ENCODE measurements at regions not wholly inside any gene's neighbourhood (a gene's known extent, or its start where the extent isn't known, plus 50 kb on each side); places are given as distances from the start of the nearest gene placed in this dataset.
"Not testable (repeated sequence)": the region's sequence is repeated elsewhere in the genome, so short reads cannot be mapped to it uniquely, and the experiment has no call there.

DNA sequence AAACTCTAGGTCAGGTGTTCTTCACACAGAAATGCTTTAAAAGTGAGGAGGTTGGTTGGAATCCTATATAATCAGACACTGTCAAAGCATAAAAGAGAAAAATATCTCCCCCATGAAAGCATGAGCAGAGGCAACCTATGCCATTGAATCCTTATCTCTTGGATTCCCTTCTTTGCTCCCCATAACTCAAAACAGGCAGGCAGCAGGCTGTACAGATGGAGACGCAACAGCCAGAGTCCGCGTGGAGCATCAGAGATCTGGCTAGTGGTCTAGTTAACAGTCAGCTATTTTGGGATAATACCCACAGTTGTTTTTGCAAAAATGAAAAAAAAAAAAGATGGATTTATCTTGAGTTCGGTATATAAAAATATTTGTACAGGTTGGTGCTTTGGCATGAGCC lies 490.0 kb upstream of the TENM3 start:
- intact Hi-C loops (cut with micrococcal nuclease): no loop called here

DNA sequence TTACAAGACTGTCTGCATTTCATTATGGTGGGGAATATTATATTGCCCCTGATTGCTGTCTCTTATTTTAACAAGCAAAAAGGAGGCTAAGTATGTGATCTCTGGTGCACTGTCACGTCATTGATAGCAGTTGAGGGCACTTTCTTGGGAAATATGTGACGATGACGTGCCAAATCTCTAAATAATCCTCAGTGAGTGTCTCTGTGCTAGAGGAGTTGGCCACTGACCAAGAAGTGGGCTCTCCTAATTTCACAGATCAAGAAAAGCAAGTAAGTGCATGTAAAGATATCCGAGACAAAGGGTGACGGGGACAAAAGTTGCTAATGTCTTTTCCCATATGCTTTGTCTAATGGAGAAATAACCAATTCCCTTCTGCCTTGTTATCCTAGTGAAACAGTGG lies 487.4 kb upstream of the TENM3 start:
- intact Hi-C loops (cut with micrococcal nuclease): no loop called here

DNA sequence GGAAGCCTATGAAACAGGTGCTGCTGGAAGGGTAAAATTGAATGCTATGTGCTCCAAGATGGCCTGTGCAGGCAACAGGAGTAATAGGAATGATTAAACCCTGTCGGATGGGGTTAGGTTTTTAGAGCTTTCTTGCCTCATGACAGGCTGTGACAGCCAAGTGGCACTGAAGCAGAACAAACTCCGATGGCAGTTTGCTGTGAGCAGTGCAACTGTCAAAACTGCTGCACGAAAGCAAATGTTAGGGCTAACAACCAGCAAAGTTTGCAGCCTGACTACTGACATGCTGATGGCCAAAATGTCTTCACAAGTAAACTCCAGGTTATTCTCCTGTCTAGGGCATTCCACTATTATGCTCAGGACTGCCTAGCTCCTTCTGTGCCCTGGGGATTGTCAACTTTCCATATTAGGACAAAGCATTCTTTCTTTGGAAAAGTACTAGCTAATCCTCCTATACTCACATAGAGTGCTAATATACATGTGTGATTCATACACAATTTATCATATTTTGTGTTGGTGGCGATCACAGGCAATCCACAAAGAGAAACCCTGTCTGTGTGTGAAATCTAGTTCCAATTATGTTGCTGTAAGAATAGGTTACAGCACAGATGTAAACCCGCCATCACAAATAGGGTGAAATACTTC lies 486.6 kb upstream of the TENM3 start:
- intact Hi-C loops (cut with micrococcal nuclease): no loop called here

DNA sequence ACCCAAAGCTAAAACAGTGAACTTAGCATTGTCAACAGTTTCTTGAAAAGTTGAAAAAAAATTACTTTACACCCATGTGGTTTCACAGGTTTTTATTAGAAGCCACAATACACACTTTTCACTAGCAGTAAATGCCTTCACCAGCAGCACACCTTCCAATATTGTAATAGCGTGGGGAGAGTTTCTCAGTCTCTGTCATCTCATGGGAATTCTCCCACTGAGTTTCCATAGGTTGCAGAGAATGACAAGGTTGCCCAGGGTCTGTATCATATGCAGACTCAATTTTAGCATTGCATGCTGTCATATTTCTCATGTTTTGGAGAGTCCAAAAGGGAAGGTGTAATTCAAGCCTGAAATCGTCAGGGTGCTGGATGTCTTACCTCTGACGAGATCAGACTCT lies 486.1 kb upstream of the TENM3 start:
- intact Hi-C loops (cut with micrococcal nuclease): no loop called here

DNA sequence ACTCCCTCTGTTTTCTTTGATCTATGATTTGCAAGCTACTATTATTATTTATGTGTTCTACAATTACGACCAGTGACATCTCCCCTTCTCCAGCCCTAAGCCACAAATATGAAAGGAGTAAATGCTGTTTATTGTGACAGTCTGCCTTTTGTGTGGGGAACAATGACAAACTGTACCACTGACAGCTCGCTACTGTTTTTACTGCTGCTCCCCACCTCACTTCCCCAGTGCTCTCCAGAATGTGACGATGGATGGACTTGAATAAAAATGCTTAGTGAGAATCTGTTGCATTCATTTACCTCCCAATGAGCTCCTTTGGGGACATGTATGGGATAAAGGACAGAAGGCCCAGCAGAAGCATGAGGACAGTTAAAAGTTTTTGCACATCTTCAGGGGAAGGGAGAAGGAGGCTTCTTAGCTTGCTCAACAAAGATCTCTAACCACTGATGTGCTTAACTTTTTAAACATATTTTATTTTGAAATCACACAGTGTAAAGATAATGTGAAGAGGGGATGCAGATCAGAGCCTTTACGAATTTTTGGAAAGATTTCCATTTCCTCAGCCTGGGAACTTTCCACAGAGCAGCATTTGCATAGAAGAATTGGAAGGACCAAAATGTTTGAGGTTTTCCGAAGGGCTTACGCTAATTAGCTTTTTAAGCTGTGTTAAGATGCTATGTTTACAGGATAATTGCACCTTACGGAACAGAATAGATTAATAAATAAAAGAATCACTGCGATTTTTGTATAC lies 485.1 kb upstream of the TENM3 start:
- intact Hi-C loops (cut with micrococcal nuclease): no loop called here

DNA sequence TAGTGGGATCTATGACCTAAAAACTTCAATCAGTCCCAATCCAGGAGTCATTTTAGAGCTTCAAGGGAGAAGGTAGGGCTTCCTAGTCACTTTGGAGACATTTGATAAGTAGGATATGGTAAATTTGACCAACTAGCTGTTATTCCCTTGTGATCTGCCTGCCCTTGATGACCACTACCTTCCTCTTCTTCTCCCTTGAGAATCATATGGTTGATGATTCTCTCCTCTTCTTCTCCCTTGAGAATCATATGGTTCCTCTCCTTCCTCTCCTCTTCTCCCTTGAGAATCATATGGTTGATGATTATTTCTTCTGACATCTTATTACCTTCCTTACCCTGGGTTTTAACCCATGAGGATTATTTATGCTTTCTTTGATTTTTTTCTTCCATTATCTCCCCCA lies 482.6 kb upstream of the TENM3 start:
- intact Hi-C loops (cut with micrococcal nuclease): no loop called here

DNA sequence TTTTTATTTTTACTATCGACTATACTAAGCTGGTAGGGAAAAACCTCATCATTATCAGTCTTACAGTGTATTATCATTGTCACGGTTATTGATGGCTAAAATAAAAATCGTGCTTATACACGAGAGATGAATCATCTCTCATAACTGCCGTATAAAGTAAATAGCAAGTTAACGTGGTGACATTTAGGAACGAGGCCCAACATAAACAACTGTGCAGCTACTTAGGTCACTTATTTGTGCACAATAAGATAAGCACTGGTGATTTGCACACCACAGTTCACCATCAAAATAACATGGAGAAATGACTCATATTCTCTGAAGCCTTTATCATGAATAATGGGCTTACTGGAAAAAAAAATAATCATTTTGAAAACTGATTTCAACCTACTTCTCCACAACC lies 482.0 kb upstream of the TENM3 start:
- intact Hi-C loops (cut with micrococcal nuclease): no loop called here

DNA sequence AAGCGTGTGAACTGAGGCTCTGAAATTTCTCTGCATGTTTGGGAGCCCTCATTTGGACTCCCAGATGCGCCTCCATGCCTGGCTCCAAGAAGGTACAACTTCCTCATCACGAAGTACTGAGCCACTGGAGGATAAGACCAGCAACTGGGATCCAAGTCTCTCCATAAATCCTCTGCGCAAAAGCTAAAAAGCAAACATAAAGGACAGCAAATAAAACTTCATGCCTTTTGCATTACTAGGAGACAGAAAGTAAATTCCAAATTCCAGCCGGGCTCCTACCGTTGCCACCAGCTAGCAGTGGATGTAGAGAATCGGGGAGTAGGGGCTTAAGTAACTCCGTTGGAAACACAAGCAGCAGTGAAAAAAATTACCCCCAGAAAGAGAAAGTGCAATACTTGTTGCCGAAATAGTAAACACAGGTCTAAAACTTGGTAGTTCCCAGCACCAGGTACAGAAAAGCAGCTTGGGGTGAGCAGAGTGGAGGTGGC lies 477.1 kb upstream of the TENM3 start:
- intact Hi-C loops (cut with micrococcal nuclease): no loop called here

DNA sequence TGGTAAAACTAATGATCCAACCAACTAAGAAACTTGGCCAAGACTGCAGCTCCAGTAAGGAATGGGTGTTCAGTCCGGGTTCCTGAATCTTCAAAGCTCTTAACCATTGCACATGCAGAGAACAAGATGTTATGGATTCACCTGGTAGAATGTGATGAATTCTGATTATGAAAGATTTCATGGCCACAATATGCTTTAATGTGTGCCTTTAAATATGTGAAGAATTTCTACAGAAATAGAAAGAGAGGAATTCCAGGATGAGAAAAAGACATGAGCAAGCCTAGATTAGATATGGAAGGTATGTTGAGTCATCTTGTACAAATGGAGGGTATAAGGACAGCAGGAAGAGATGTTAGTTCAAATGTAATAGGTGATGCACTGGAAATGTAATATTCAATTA lies 472.2 kb upstream of the TENM3 start:
- intact Hi-C loops (cut with micrococcal nuclease): no loop called here

DNA sequence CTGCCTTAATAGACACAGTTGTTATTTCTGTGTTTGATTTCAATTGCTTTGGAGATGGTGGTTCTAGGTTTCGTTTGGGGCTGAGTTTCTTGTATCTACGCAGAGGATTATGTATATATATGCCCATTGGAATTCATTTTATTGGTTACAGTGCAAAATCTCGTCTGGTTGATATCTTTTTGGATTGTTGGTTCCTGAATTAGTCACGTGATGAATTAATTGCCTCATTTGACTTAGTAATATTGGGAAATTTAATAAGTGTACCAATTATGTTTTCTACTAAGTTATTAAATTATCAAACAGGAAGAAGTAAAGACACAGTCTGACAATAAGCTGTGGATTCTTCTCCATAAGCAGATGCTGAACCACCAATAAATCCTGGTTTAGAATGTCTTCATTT lies 467.9 kb upstream of the TENM3 start:
- intact Hi-C loops (cut with micrococcal nuclease): no loop called here

DNA sequence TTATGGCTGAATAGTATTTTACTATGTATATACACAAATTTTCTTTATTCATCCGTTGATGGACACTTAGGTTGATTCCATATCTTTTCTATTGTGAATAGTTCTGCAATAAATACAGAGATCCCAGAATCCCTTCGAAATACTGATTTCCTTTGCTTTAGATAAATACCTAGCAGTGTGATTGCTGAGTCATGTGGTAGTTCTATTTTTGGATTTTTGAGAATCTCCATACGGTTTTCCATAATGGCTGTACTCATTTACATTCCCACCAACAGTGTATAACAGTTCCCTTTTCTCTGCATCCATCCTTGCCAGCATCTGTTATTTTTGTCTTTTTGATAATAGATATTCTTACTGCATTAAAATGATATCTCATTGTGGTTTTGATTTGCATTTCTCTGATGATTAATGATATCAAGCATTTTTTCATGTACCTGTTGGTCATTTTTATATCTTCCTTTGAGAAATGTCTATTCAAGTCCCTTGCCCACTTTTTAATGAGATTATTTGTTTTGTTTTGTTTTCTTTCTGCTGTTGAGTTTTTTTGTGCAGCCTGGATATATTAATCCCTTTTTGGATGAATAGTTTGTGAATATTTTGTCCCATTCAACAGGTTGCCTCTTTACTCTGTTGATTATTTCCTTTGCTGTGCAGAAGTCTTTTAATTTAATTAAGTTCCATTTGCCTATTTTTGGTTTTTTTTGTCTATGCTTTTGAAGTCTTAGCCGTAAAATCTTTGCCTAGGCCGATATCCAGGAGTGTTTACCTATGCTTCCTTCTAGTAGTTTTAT lies 466.7 kb upstream of the TENM3 start:
- intact Hi-C loops (cut with micrococcal nuclease): no loop called here

DNA sequence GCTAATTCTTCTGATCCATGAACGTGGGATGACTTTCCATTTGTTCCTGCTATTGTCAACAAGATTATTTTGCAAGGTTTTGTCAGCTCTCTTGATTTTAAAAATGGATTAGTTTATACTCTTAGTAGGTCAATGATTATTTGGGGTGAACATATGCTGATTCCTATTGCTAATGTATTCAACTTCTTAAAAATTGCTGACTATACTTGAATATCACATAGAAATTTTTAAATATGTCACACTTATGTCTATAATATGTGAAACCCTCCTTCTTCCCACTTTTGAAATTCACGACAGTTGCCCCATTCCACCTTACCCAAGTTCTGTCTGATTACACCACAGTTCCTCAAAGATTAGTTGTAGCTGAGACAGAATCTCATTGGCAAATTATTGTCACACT lies 465.7 kb upstream of the TENM3 start:
- intact Hi-C loops (cut with micrococcal nuclease): no loop called here

DNA sequence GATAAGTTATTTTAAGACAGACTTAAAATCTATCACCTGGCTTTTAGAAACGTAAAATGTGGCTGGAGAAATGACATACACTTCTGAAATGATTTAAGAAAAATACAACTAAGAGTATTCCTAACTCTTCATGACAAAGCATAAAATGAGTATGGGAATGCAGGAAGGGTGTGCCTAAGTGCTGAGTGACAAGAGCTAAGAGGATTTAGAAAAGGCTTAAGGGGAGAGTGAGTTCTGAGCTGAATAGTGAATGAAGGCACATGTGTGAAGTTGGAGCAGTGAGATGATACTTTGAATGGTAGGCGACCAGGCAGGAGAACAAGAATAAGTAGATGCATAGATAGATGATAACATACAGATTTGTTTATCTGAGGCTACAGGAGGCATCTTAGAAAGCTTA lies 458.3 kb upstream of the TENM3 start:
- intact Hi-C loops (cut with micrococcal nuclease): no loop called here

DNA sequence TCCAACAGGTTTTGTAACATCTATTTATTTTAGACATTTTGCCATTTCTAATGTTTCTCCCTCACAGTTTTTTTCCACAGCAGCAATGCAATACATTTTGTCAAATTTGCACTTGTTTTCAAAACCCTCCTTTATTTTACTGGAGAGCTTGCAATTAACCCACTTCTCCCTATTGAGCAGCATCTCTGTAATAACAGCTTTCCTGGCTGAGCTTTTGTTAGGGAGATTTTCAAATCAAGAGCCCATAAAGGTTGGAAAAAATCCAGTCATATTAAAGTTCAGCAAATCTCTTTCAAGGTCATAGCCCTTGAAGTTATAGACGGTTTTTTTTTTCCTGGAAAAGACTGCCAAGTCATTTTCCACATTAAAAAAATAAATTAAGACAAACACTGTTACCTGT lies 450.6 kb upstream of the TENM3 start:
- intact Hi-C loops (cut with micrococcal nuclease): no loop called here

DNA sequence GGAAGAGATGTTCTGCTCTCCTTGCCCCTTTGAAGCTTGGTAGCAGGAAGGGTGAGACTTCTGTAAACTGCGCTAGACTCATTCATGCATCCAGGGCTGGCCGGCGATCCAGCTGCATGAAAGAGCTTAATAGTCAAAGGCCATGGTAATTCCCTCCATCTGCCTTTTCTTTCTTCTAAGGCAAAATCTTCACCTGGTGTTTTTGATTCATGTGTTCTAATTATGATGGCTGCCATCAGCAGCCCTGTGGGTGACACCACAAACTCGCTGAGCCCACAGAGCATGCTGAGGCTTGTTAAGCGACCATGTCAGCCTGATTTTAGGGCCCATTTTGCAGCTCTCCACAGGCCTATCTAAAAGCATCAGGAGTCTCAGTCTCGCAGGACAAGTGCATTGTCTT lies 450.1 kb upstream of the TENM3 start:
- intact Hi-C loops (cut with micrococcal nuclease): no loop called here

DNA sequence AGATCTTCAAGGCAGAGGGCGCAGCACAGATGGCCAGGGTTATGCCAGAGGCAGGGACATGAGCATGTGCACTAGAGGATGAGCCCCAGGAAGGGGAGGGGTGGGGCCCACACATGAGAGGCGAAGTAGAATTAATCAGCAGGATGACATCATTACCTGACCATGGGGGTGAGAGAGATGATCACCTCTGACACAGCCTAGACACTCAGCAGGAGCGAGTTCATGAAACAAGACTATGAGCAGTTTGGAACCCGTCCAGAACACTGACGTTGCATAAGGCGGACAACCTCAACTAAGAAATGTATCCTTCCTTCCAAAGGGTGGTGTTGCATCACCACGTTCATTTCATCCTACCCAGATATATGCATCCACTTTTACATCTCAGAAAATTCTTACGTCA lies 446.7 kb upstream of the TENM3 start:
- intact Hi-C loops (cut with micrococcal nuclease): no loop called here

DNA sequence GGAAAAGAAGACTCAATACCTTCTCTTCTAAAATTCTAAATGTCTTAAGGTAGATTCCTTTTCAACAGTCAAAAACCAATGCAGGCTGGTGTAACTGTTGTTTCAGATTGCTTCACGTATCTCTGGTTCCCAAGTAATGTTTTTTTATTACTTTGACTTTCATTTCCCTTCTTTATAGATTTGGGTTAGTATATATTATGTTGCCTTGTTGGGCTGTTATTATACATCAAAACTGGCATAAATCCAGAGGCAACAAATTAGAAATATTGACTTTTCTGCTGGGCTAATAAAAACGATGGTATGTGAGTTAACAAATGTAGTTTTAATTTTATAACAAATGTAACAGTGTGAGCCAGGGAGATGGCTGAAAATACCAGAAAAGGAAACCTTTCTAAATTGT lies 444.7 kb upstream of the TENM3 start:
- intact Hi-C loops (cut with micrococcal nuclease): no loop called here

DNA sequence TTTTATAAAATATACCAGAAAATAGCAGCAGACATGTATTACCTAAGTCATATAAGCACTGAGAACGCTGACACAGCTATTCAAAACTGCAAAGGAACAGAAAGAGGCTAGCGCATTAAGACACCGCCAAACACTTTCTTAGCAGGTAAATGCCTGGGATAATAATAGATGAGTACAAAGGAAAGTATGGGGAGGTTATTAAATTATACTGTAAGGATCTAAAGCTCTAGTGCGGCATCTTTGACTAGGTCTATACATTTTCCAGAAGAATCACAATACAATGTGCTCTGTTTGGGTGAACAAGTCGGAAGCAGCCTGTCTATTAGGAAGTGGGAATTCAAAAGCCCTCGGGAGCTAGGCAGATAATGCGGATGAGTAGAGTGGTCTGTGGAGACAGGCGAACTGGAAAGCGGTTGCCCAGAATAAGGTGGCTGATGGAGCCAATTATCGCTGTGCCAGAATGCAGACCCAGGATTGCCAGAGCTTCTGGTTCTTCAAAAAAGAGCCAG lies 443.6 kb upstream of the TENM3 start:
- intact Hi-C loops (cut with micrococcal nuclease): no loop called here

DNA sequence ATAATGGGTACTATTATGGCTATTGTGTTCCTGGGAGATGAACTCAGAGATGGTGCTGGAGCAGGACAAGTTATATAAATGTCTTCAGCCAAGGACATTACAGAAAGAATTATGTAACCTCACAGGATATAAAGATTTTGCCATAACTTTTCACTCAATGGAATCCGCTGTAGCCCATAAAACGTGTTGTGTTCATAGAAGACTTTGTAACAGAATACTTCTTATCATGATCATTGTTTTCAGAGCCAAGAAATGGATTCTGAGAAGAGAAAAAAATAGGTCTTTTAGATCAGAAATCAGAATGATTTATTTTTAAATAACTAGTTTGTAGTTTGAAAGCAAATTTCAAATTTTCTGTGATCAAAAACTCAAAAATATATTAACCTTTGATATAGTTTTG lies 441.0 kb upstream of the TENM3 start:
- intact Hi-C loops (cut with micrococcal nuclease): no loop called here

DNA sequence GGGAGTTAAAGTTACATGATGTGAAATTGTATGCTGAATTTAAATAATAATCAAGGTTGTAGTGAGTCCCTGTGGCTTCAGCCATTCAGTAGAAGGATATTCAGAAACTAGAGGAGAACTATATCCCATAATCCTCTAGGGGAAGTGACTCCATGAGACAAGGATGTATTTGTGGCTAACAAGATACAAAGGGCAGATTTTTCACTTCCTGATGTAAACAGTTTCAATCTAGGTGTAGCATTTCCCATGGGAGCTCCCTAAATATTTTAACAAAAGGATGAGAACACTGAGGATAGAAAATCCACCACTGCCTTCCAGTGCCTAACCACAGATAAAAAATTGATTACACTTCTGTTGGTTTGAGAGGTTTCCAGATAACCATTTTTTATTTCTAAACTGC lies 435.4 kb upstream of the TENM3 start:
- intact Hi-C loops (cut with micrococcal nuclease): no loop called here

DNA sequence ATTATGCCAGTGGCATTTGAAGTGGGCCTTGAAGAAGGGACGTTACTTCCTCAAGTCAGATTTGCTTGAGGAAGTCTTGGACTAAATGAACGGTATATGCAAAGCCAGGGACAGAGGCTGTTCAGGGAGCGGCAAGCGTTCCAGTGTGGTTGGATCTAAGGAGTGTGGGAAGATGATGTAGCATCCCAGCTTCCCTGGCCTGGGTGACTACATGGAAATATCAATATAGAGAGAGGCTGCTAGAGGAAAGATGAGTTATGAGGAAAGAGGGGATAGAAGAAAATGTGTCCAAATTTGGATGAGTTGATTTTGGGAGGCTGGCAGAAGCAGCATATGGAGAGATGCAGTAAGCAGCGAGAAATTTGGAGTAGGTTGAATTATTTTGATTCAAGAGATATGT lies 432.5 kb upstream of the TENM3 start:
- intact Hi-C loops (cut with micrococcal nuclease): no loop called here

DNA sequence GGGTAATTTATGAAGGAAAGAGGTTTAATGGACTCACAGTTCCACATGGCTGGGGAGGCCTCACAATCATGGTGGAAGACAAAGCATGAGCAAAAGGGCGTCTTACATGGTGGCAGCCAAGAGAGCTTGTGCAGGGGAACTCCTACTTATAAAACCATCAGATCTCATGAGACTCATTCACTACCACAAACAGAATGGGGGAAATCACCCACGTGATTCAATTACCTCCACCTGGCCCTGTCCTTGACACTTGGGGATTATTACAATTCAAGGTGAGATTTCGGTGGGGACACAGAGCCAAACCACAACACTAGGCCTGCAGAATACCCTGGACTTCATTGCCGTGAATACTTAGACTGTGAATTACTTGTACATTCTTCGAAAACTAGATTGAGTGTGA lies 431.7 kb upstream of the TENM3 start:
- intact Hi-C loops (cut with micrococcal nuclease): not testable (repeated sequence)
